ENCODE measurements at regions not wholly inside any gene's neighbourhood (a gene's known extent, or its start where the extent isn't known, plus 50 kb on each side); places are given as distances from the start of the nearest gene placed in this dataset.

- peaks cover 31% of the 10 kb centered on the region for H3K4me1 ChIP-seq
- H3K27me3 ChIP-seq, result no peaks in the 10 kb centered on the region
- TF ChIP-seq CTCF (IDR thresholded peaks at IDR 0.05) (no peak), POLR2A (IDR thresholded peaks at IDR 0.05) (no peak)
- no peaks in the 10 kb centered on the region for H3K9me3 ChIP-seq
- H3K36me3 ChIP-seq (ENCODE audit: low read depth, missing control alignments), result no peaks in the 10 kb centered on the region
- H3K27ac ChIP-seq, result no peak overlapping the region
- intact Hi-C loops (cut with DNase I; ENCODE audit: low total_unique reads), result no loop called here
- no peak overlapping the region for H3K4me3 ChIP-seq
- no peak for DNase-seq
- 81 to 84% methylated on average over 6 of the region's 6 CpGs for WGBS, 2 donors
Observed at GRCh38 chr6:37105148-37106050, 64.6 kb upstream of the PIM1 start.

- no peaks in the 10 kb centered on the region for H3K27me3 ChIP-seq
- no peaks in the 10 kb centered on the region for H3K9me3 ChIP-seq
- H3K4me3 ChIP-seq, result no peak overlapping the region
- DNase-seq, result no peak
- H3K36me3 ChIP-seq (ENCODE audit: low read depth, missing control alignments), result no peaks in the 10 kb centered on the region
- intact Hi-C loops (cut with DNase I; ENCODE audit: low total_unique reads), result no loop called here
- H3K4me1 ChIP-seq, result peaks cover 36% of the 10 kb centered on the region
- TF ChIP-seq CTCF (IDR thresholded peaks at IDR 0.05) (no peak), POLR2A (IDR thresholded peaks at IDR 0.05) (no peak)
- no peak overlapping the region for H3K27ac ChIP-seq
Observed at GRCh38 chr6:37106051-37106363, 63.9 kb upstream of the PIM1 start.

- no peaks in the 10 kb centered on the region for H3K9me3 ChIP-seq
- peaks cover 36% of the 10 kb centered on the region for H3K4me1 ChIP-seq
- TF ChIP-seq CTCF (IDR thresholded peaks at IDR 0.05) (no peak), POLR2A (IDR thresholded peaks at IDR 0.05) (no peak)
- H3K36me3 ChIP-seq (ENCODE audit: low read depth, missing control alignments), result no peaks in the 10 kb centered on the region
- intact Hi-C loops (cut with DNase I; ENCODE audit: low total_unique reads), result no loop called here
- no peak for DNase-seq
- WGBS, 2 donors, result 91 to 92% methylated on average over 8 of the region's 8 CpGs
- no peaks in the 10 kb centered on the region for H3K27me3 ChIP-seq
- no peak overlapping the region for H3K27ac ChIP-seq
- H3K4me3 ChIP-seq, result no peak overlapping the region
Observed at GRCh38 chr6:37106554-37106953, 63.4 kb upstream of the PIM1 start.

- TF ChIP-seq POLR2A (IDR thresholded peaks at IDR 0.05), result no peak
- no peak for TF ChIP-seq CTCF (IDR thresholded peaks at IDR 0.05)
Observed at GRCh38 chr6:37106982-37107491, 62.9 kb upstream of the PIM1 start.

More at GRCh38 chr6:37106982-37107491, 62.9 kb upstream of the PIM1 start:
- H3K36me3 ChIP-seq (ENCODE audit: low read depth, missing control alignments), result no peaks in the 10 kb centered on the region
- intact Hi-C loops (cut with DNase I; ENCODE audit: low total_unique reads), result no loop called here
- H3K4me1 ChIP-seq, result peaks cover 32% of the 10 kb centered on the region
- WGBS, 2 donors, result 73 to 83% methylated on average over 7 of the region's 7 CpGs
- no peaks in the 10 kb centered on the region for H3K27me3 ChIP-seq
- no peak for DNase-seq
- H3K4me3 ChIP-seq, result no peak overlapping the region
- no peak overlapping the region for H3K27ac ChIP-seq
- no peaks in the 10 kb centered on the region for H3K9me3 ChIP-seq

All from testis (tissue), 2 donors.